ENCODE measurements at regions not wholly inside any gene's neighbourhood (a gene's known extent, or its start where the extent isn't known, plus 50 kb on each side); places are given as distances from the start of the nearest gene placed in this dataset.
"Not testable (repeated sequence)": the region's sequence is repeated elsewhere in the genome, so short reads cannot be mapped to it uniquely, and the experiment has no call there.

DNA sequence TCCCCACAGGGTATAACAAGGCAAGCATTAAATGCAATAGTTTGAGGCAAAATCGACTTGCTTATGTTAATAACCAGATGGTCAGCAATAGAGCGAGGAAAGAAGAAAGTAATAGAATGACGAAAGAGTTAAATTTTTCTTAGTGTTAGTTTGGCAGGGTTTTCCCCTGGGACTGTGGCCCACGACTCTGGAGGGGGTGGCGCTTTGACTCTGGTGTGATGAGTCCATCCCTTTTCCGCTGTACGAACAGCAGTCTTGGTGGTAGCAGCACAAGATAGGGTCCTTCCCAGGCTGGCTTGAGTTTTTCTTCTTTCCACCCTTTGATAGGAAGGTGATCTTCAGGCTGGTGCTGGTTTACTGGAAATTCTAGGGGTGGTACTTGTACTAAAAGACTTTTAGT is 69.2 kb upstream of the GMDS start:
- H3K36me3 Mint-ChIP-seq (ENCODE audit: unreplicated experiment), result peaks cover 3% of the 10 kb centered on the region
- H3K27me3 Mint-ChIP-seq (ENCODE audit: unreplicated experiment), result no peaks in the 10 kb centered on the region
- TF ChIP-seq, protein P1, sequence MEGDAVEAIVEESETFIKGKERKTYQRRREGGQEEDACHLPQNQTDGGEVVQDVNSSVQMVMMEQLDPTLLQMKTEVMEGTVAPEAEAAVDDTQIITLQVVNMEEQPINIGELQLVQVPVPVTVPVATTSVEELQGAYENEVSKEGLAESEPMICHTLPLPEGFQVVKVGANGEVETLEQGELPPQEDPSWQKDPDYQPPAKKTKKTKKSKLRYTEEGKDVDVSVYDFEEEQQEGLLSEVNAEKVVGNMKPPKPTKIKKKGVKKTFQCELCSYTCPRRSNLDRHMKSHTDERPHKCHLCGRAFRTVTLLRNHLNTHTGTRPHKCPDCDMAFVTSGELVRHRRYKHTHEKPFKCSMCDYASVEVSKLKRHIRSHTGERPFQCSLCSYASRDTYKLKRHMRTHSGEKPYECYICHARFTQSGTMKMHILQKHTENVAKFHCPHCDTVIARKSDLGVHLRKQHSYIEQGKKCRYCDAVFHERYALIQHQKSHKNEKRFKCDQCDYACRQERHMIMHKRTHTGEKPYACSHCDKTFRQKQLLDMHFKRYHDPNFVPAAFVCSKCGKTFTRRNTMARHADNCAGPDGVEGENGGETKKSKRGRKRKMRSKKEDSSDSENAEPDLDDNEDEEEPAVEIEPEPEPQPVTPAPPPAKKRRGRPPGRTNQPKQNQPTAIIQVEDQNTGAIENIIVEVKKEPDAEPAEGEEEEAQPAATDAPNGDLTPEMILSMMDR (IDR thresholded peaks at IDR 0.05), result no peak
- H3K4me3 Mint-ChIP-seq (ENCODE audit: unreplicated experiment), result no peak overlapping the region
- no peaks in the 10 kb centered on the region for H3K4me1 Mint-ChIP-seq (ENCODE audit: unreplicated experiment)
- no peaks in the 10 kb centered on the region for H3K9me3 Mint-ChIP-seq (ENCODE audit: unreplicated experiment)
- DNase-seq (ENCODE audit: extremely low spot score, unreplicated experiment), result no peak
- no peak overlapping the region for H3K27ac Mint-ChIP-seq (ENCODE audit: unreplicated experiment)

DNA sequence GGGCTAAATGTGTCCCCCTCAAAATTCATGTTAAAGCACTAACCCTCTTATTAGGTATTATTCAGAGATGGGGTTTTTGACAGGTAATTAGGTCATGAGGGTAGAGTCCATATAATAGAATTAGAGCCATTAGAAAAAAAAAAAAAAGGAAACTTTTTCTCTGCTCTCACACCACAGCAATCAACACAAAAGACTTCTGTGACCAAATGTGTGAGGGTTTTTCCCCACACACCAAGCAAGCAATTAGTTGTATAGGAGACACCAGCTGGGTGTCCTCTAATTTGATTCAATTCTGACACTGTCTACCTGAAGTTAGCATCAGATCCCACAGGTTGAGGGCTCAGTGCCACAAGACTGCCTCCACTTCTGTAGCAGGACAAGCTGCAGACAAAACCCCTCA is 64.6 kb upstream of the GMDS start:
- TF ChIP-seq, protein P1 (IDR thresholded peaks at IDR 0.05), result no peak
- Mint-ChIP-seq H3K27ac (ENCODE audit: unreplicated experiment) (no peak overlapping the region), H3K4me3 (ENCODE audit: unreplicated experiment) (no peak overlapping the region), H3K36me3 (ENCODE audit: unreplicated experiment) (no peaks in the 10 kb centered on the region), H3K4me1 (ENCODE audit: unreplicated experiment) (no peaks in the 10 kb centered on the region), H3K9me3 (ENCODE audit: unreplicated experiment) (peaks cover 8% of the 10 kb centered on the region), H3K27me3 (ENCODE audit: unreplicated experiment) (no peaks in the 10 kb centered on the region)
- no peak for DNase-seq (ENCODE audit: extremely low spot score, unreplicated experiment)

DNA sequence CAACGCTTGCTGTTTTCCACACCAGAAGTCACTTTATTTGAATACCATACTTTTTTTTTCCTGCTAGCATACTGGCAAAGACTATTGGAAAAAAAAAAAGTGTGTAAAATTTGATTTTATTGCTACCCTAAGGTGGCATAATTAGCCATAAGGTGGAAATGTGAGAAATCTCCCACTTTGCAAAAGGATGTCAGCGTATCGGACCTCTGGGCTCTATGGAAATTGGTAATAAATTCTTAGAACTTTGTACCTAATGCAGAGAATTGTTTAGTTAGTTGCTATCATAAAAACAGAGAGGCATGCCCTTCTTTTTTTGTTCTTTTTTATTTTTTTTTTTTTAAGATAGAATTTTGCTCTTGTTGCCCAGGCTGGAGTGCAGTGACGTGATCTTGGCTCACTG is 63.7 kb upstream of the GMDS start:
- Mint-ChIP-seq H3K36me3 (ENCODE audit: unreplicated experiment) (no peaks in the 10 kb centered on the region), H3K27ac (ENCODE audit: unreplicated experiment) (no peak overlapping the region), H3K9me3 (ENCODE audit: unreplicated experiment) (peaks cover 8% of the 10 kb centered on the region), H3K4me1 (ENCODE audit: unreplicated experiment) (no peaks in the 10 kb centered on the region), H3K27me3 (ENCODE audit: unreplicated experiment) (no peaks in the 10 kb centered on the region), H3K4me3 (ENCODE audit: unreplicated experiment) (no peak overlapping the region)
- DNase-seq (ENCODE audit: extremely low spot score, unreplicated experiment), result no peak
- TF ChIP-seq, protein P1 (IDR thresholded peaks at IDR 0.05), result no peak

DNA sequence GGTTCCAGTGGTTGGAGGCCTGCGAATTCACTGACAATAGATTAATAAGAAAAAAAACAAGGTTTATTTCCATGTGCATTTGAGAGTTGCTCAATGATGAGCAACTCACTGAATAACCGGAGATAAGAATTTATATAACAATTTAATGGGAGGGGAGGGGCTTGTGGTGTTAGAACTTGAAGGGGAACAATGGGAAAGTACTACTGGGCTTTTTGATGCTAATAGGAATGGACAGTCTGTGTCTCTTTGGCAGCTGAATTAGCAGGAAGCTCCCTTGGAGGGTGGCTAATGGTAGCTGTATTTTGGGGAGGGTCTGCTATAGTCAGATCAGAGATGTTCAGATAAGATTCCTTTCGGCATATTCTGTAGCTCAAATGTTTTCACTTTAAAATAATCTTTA is 62.4 kb upstream of the GMDS start:
- H3K4me3 Mint-ChIP-seq (ENCODE audit: unreplicated experiment), result no peak overlapping the region
- TF ChIP-seq, protein P1 (IDR thresholded peaks at IDR 0.05), result no peak

DNA sequence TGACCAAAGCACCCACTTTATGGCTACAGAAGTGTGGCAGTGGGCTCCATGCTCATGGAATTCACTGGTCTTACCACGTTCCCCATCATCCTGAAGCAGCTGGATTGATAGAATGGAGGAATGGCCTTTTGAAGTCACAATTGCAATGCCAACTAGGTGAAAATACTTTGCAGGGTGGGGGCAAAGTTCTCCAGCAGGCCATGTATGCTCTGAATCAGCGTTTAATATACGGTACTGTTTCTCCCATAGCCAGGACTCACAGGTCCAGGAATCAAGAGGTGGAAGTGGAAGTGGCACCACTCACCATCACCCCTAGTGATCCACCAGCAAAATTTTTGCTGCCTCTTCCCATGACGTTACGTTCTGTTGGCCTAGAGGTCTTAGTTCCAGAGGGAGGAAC is 60.5 kb upstream of the GMDS start:
- Mint-ChIP-seq H3K4me1 (ENCODE audit: unreplicated experiment) (no peaks in the 10 kb centered on the region), H3K27ac (ENCODE audit: unreplicated experiment) (no peak overlapping the region), H3K36me3 (ENCODE audit: unreplicated experiment) (peaks cover under 1% of the 10 kb centered on the region), H3K9me3 (ENCODE audit: unreplicated experiment) (peaks cover 8% of the 10 kb centered on the region), H3K27me3 (ENCODE audit: unreplicated experiment) (no peaks in the 10 kb centered on the region), H3K4me3 (ENCODE audit: unreplicated experiment) (no peak overlapping the region)
- no peak for DNase-seq (ENCODE audit: extremely low spot score, unreplicated experiment)
- TF ChIP-seq, protein P1 (IDR thresholded peaks at IDR 0.05), result no peak

More for the DNA sequence above, 62.4 kb upstream of the GMDS start:
- Mint-ChIP-seq H3K27ac (ENCODE audit: unreplicated experiment) (no peak overlapping the region), H3K27me3 (ENCODE audit: unreplicated experiment) (no peaks in the 10 kb centered on the region), H3K4me1 (ENCODE audit: unreplicated experiment) (no peaks in the 10 kb centered on the region), H3K36me3 (ENCODE audit: unreplicated experiment) (no peaks in the 10 kb centered on the region), H3K9me3 (ENCODE audit: unreplicated experiment) (peaks cover 8% of the 10 kb centered on the region)
- DNase-seq (ENCODE audit: extremely low spot score, unreplicated experiment), result no peak

DNA sequence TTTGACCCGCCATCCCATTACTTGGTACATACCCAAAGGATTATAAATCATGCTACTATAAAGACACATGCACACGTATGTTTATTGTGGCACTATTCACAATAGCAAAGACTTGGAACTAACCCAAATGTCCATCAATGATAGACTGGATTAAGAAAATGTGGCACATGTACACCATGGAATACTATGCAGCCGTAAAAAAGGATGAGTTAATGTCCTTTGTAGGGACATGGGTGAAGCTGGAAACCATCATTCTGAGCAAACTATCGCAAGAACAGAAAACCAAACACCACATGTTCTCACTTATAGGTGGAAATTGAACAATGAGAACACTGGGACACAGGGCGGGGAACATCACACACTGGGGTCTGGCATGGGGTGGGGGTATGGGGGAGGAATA is 57.1 kb upstream of the GMDS start:
- not testable (repeated sequence) for H3K4me3 Mint-ChIP-seq (ENCODE audit: unreplicated experiment); DNase-seq (ENCODE audit: extremely low spot score, unreplicated experiment); H3K27ac Mint-ChIP-seq (ENCODE audit: unreplicated experiment); H3K27me3 Mint-ChIP-seq (ENCODE audit: unreplicated experiment); H3K4me1 Mint-ChIP-seq (ENCODE audit: unreplicated experiment); H3K36me3 Mint-ChIP-seq (ENCODE audit: unreplicated experiment)
- H3K9me3 Mint-ChIP-seq (ENCODE audit: unreplicated experiment), result peaks cover 17% of the 10 kb centered on the region

Measured in osteocyte (in vitro differentiated cells).